ENCODE measurements at regions not wholly inside any gene's neighbourhood (a gene's known extent, or its start where the extent isn't known, plus 50 kb on each side); places are given as distances from the start of the nearest gene placed in this dataset.
"Not testable (repeated sequence)": the region's sequence is repeated elsewhere in the genome, so short reads cannot be mapped to it uniquely, and the experiment has no call there.

DNA sequence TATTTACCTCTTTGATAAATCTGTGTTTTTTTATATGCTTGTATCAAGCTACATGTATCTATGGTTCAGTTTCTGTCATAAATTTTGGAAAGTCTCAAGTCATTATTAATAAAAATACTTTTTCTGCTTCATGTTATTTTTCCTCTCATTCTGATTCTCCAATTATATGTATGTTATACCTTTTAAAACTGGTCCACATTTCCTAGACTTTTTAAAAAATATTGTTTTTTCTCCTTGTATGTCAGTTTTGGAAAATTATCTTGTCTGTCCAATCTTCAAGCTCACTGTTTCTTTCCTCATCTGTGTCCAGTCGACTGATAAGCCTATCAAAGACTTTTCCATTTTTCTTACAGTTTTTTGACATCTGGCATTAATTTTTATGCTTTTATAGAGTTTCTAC is 253.4 kb downstream of the ASXL3 start:
- no peak for DNase-seq (ENCODE audit: low spot score)
- no peak overlapping the region for H3K4me3 ChIP-seq
- H3K27ac ChIP-seq: no peak overlapping the region
- TF ChIP-seq, protein P1, sequence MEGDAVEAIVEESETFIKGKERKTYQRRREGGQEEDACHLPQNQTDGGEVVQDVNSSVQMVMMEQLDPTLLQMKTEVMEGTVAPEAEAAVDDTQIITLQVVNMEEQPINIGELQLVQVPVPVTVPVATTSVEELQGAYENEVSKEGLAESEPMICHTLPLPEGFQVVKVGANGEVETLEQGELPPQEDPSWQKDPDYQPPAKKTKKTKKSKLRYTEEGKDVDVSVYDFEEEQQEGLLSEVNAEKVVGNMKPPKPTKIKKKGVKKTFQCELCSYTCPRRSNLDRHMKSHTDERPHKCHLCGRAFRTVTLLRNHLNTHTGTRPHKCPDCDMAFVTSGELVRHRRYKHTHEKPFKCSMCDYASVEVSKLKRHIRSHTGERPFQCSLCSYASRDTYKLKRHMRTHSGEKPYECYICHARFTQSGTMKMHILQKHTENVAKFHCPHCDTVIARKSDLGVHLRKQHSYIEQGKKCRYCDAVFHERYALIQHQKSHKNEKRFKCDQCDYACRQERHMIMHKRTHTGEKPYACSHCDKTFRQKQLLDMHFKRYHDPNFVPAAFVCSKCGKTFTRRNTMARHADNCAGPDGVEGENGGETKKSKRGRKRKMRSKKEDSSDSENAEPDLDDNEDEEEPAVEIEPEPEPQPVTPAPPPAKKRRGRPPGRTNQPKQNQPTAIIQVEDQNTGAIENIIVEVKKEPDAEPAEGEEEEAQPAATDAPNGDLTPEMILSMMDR (IDR thresholded peaks at IDR 0.05): no peak

DNA sequence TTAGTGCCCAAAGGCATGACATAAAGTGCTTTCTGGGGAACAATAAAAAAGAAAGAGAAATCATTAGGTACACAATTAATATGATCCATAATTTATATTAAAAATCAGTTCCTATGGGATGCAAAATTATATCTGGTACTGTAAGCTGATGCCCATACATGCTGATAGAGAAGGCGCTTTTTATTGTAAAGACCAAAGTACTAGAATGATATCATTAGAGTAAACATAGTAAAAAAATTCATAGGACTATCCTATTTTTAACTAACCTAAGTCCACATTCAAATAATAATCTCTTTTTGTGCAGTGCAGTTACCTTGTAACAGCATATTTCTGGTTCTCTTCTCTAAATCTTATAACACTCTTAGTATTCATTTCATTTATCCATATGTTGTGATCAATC is 252.2 kb downstream of the ASXL3 start:
- Histone ChIP-seq H3K27ac (no peak overlapping the region), H3K4me3 (no peak overlapping the region)
- TF ChIP-seq, protein P1 (IDR thresholded peaks at IDR 0.05): no peak
- no peak for DNase-seq (ENCODE audit: low spot score)

DNA sequence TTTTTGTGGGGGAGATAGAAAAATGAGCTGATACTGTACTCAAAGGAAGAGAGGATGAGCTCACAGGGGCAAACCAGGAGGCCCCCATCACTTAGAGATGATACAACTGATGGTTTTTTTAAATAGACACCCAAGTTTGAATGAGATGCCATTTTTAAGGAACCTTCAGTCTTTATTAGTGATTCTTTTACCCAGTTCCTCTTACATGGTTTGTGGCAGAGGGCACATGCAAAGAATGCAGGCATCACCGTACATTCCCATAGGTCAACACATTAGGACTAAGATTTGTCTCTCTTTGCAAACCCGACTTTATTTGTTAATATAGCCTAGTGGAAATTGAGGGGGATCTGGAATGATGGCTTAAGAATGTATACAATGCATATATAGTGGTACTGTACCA is 250.9 kb downstream of the ASXL3 start:
- Histone ChIP-seq H3K4me3 (no peak overlapping the region), H3K27ac (no peak overlapping the region)
- no peak for DNase-seq (ENCODE audit: low spot score)
- TF ChIP-seq, protein P1 (IDR thresholded peaks at IDR 0.05): no peak

DNA sequence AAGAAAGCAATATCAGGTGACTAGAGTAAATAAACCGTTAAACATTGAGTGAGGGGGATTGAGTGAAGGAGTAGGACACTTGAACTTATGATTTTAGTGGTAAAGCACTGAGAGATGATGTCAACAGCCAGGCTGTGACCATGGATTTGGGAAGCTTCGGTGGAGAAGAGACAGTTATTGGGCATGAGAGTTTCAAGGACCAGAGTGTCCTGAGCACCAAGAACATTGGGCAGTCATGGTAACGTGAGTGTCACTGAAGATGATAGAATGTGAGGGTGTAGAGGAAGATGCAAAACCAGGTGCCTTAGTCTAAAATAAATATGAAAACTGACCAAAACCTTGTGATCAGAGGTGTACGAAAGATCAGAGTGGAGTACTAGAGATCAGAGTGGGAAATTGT is 248.1 kb downstream of the ASXL3 start:
- TF ChIP-seq, protein P1 (IDR thresholded peaks at IDR 0.05): no peak
- H3K4me3 ChIP-seq: no peak overlapping the region

DNA sequence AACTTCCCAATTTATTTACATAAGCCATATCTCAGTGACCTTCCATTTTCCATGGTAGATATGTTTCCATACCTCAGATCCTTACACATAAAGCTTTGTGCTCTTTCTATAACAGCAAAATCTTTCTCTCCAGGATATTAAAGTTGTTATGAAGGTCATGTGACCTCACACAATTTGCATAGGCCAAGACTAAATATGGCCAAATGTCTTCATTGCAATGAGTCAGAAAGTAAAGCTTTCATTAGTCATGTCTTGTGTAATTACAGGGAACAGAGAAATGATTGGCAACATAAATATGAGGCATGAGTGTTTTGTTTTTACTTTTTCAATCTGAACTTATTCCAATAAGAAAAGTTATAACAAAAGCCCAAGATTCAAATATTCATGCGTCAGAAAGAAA is 243.5 kb downstream of the ASXL3 start:
- Histone ChIP-seq H3K27ac (no peak overlapping the region), H3K4me3 (no peak overlapping the region)
- TF ChIP-seq, protein P1 (IDR thresholded peaks at IDR 0.05): no peak
- DNase-seq (ENCODE audit: low spot score): no peak

More for the DNA sequence above, 248.1 kb downstream of the ASXL3 start:
- no peak for DNase-seq (ENCODE audit: low spot score)
- H3K27ac ChIP-seq: no peak overlapping the region

DNA sequence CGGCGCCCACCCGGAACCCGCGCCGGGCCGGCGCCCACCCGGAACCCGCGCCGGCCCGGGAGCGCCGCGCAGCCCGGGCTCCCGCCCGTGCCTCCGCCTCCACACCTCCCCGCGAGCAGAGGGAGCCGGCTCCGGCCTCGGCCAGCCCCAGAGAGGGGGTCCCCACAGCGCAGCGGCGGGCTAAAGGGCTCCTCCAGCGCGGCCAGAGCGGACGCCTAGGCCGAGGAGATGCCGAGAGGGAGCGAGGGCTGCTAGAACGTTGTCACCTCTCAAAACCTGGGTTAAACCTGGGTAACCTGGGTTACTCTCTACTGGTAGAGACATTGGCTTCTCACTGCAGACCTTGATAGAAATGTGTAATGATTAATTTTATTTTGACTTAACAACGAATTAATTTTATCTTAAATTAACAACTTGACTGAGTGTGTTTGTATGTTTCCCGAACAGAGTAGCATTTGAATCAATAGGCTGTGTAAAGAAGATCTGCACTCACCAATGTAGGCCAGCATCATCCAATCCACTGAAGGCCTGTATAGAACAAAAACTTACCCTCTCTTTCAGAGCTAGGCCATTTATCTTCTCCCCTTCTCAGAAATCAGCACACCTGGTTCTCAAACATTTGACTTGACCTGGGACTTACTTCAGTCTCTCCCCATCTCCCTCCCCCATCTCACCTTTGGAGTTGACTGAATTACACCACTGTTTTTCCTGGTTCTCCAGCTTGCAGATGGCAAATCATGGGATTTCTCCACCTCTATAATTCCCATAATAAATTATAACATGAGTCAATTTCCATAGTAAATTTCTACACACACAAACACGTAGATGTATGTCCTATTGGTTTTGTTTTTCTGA is 242.7 kb downstream of the ASXL3 start:
- H3K4me3 ChIP-seq: no peak overlapping the region
- no peak overlapping the region for H3K27ac ChIP-seq
- no peak for DNase-seq (ENCODE audit: low spot score)
- TF ChIP-seq, protein P1 (IDR thresholded peaks at IDR 0.05): no peak

DNA sequence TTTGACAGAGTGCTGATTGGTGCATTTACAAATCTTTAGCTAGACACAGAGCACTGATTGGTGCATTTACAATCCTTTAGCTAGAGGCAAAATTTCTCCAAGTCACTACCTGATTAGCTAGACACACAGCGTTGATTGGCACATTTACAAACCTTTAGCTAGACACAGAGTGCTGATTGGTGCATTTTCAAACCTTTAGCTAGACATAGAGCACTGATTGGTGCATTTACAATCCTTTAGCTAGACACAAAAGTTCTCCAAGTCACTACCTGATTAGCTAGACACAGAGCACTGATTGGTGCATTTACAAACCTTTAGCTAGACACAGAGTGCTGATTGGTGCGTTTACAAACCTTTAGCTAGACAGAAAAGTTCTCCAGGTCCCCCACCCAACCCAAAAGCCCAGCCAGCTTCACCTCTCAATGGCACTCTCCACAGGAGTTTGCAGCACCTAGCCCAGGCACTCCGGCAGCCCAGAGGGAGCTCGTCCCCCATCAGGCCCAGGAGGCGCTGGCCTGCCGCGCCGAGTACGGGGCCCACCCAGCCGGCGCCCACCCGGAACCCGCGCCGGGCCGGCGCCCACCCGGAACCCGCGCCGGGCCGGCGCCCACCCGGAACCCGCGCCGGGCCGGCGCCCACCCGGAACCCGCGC is 241.8 kb downstream of the ASXL3 start:
- not testable (repeated sequence) for DNase-seq (ENCODE audit: low spot score); H3K4me3 ChIP-seq; H3K27ac ChIP-seq
